ENCODE measurements at regions not wholly inside any gene's neighbourhood (a gene's known extent, or its start where the extent isn't known, plus 50 kb on each side); places are given as distances from the start of the nearest gene placed in this dataset.

DNA sequence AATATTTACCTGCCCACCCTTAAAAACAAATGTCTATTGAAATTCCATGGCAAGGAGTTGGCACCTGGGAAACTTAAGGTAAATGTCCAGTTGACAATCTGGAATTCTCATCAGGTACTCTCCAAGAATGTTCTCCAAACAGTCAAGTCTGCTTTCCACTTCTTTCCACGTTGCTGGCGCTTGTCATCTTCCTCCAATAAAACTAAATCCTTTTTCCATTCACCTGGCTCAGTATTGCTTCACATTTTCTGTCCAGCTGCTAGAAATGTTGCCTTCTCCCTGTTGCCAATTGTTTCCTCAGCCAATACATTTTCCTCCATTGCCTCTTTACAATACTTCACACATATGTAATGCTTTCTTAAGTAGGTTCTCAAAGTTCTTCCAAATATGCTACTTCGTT, 1288.1 kb upstream of the MAP3K7 start:
- no peak overlapping the region for H3K4me3 ChIP-seq (ENCODE audit: low read length)
- DNase-seq (ENCODE audit: low read depth): no peak
- TF ChIP-seq, protein P1, sequence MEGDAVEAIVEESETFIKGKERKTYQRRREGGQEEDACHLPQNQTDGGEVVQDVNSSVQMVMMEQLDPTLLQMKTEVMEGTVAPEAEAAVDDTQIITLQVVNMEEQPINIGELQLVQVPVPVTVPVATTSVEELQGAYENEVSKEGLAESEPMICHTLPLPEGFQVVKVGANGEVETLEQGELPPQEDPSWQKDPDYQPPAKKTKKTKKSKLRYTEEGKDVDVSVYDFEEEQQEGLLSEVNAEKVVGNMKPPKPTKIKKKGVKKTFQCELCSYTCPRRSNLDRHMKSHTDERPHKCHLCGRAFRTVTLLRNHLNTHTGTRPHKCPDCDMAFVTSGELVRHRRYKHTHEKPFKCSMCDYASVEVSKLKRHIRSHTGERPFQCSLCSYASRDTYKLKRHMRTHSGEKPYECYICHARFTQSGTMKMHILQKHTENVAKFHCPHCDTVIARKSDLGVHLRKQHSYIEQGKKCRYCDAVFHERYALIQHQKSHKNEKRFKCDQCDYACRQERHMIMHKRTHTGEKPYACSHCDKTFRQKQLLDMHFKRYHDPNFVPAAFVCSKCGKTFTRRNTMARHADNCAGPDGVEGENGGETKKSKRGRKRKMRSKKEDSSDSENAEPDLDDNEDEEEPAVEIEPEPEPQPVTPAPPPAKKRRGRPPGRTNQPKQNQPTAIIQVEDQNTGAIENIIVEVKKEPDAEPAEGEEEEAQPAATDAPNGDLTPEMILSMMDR (conservative IDR thresholded peaks at IDR 0.05; ENCODE audit: low read length): no peak

DNA sequence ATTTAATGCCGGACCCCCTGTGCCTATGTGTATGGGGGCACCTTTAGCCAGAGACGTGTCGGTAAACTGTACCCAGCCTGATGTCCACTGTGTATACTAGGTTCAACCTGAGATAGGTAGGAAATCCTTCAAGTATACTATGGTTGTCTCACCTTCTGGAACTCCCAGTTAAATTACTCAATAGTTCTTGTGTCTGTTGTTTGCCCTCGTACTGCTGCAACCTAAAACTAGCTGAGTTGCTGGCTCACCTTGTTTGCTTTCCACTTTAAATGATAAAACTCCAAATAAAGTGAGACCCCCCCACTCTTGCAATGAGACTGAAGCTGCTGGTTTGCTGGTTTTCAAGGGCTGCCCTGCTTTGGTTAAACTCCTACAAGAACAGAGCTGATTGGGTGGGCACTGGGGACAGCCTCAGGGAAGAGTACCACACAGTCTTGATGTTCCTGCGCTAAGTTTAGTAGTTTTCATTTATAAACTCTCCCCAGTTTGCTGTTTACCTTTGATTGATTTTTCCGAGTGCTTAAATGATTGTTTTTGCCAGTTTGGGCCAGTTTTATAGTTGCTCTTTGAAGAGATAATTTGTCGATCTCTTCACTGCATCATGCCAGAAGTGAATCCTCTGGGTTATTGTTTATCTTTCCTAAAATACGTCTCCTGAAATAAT, 1281.8 kb upstream of the MAP3K7 start:
- TF ChIP-seq, protein P1 (conservative IDR thresholded peaks at IDR 0.05; ENCODE audit: low read length): no peak
- no peak overlapping the region for H3K4me3 ChIP-seq (ENCODE audit: low read length)
- no peak for DNase-seq (ENCODE audit: low read depth)

DNA sequence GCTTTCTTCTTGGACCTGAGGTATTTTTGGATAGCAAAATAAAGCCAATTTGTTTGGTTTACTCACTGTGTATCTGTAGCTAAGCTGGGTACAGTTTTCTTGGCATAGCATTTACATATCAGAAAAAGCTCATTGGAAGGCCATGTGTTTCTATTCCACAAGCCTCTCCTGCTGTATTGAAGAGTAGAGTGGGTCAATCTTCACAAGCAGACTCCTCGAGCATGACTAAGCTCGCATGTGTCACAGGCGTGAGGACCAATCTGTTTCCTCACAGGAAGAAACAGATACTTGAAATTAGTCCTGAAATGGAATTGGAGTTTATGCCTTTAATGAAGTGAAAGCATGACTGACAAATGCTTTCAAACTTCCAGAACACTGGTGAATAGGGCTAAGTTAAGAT, 1279.0 kb upstream of the MAP3K7 start:
- H3K4me3 ChIP-seq (ENCODE audit: low read length): no peak overlapping the region
- no peak for DNase-seq (ENCODE audit: low read depth)
- TF ChIP-seq, protein P1 (conservative IDR thresholded peaks at IDR 0.05; ENCODE audit: low read length): no peak

DNA sequence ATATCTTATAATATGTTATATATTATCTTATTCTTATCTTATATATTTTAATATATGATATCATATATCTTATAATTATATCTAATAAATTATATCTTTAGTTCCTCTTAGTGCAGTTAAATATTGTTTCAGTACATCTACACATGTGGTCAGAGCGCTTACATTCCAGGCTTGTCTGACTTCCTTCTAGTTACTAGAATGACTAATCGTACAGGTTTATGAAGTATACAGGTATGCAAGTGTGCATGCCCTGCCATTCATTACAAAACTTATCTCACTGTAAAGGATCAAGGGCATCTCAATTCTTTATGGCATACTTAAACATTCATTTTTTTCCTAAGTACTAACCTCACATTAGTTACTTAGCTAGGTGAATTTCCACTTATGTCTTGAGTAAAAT, 1278.0 kb upstream of the MAP3K7 start:
- H3K4me3 ChIP-seq (ENCODE audit: low read length): no peak overlapping the region
- TF ChIP-seq, protein P1 (conservative IDR thresholded peaks at IDR 0.05; ENCODE audit: low read length): no peak
- no peak for DNase-seq (ENCODE audit: low read depth)

DNA sequence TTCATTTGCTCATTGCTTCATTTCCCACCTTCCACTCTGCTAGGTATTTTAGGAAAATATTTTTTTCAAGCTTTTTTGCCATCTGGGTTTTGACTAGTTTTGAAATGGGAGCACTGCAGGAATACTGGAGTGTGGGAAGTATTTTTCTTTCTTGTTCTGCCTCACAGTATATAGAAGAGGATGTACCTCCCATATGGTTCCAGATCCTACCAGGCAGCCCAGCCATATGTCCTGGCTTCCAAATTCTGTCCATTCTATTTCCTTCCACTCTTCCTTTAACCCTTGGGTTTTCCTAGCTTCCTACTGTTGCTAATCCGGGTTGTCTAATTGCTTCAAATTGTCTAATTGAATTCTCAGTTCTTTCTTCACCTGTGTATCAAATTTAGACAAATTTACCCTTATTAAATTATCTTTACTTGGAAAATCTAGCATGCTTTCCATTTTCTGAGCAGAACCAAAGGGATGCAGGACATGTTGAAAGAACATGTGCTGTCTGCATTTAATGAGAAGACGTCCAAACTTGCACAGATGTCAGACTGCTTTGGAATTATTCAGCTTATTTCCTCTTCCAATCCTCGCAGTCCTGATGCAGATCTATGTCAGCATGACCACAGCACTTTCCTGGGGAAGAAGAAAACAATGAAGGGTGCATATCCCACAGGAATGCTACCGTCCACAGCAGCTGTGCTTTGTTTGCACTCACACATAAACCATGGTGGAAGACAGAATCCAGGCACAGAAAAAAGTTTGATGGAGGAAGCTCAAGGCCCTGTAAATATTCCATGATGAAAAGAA, 1273.9 kb upstream of the MAP3K7 start:
- DNase-seq (ENCODE audit: low read depth): no peak
- TF ChIP-seq, protein P1 (conservative IDR thresholded peaks at IDR 0.05; ENCODE audit: low read length): no peak

DNA sequence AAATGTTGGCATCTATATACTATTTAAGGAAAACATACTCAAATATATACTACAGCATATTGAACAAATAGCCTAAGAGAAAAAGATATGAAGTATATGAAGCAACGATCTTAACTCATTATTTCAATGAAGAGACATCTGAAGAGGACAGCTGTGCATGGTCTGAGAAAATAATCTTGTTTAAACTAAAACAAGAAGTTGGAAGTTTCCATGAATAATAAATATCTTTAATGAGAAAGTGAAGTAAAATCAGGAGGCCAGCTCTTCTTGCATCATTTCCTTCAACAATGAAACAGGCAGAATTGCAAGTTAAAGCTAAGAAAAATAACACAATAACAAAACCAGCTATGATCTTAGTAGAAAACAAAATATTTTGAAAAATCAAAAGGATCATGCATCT, 1265.4 kb upstream of the MAP3K7 start:
- DNase-seq (ENCODE audit: low read depth): no peak
- TF ChIP-seq, protein P1 (conservative IDR thresholded peaks at IDR 0.05; ENCODE audit: low read length): no peak
- H3K4me3 ChIP-seq (ENCODE audit: low read length): no peak overlapping the region

More for the DNA sequence above, 1273.9 kb upstream of the MAP3K7 start:
- no peak overlapping the region for H3K4me3 ChIP-seq (ENCODE audit: low read length)

DNA sequence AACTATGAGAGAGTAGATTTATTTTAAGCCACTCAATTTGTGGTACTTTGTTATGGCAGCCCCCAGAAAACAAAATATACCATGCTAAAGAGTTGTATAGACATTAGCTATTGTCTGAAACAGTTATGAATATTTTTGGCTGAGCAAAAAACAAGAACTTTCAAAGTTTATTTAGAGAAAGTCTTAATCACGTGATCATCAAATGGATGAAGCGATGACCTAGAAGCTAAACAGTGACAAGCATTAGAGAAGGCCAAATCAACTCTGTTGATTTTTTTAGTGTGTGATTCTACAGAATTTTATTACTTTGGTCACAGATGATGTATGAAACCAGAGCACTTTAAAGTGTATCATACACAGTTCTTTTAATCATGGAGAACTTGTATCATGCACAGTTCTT, 1247.9 kb upstream of the MAP3K7 start:
- DNase-seq (ENCODE audit: low read depth): no peak
- TF ChIP-seq, protein P1 (conservative IDR thresholded peaks at IDR 0.05; ENCODE audit: low read length): no peak
- no peak overlapping the region for H3K4me3 ChIP-seq (ENCODE audit: low read length)
